Esophagus squamous epithelium (tissue), 5 donors: ENCODE measurements at regions not wholly inside any gene's neighbourhood (a gene's known extent, or its start where the extent isn't known, plus 50 kb on each side); places are given as distances from the start of the nearest gene placed in this dataset.
A peak's percentile ranks its signal among the peaks of the same experiment; 100 is the strongest.

Experiments
- DNase-seq: peaks from one replicate; lab custom pipeline; 2025; lab: John Stamatoyannopoulos, UW
- H3K27ac ChIP-seq, 4 donors: fragments of 200-600 bp; sonication (generic); one replicate each; pipeline ENCODE4 v1.5.1; 2016 to 2019; ENCODE audit warnings: mild to moderate bottlenecking in 1 of 4
- H3K27me3 ChIP-seq, 4 donors: fragments of 200-600 bp; sonication (generic); 1 replicate in 3 of 4; 2 replicates in 1 of 4; pipeline versions ENCODE4 v1.5.1 to v1.6.0; 2017 to 2021; ENCODE audit warnings: antibody characterized with exemption in 1 of 4
- H3K36me3 ChIP-seq, 3 donors: fragments of 200-600 bp; sonication (generic); one replicate each; pipeline ENCODE4 v1.5.1; 2016 to 2019
- H3K4me1 ChIP-seq, 3 donors: fragments of 200-600 bp; sonication (generic); one replicate each; pipeline ENCODE4 v1.5.1; 2017 to 2019
- H3K4me3 ChIP-seq, 4 donors: fragments of 200-600 bp; sonication (generic); 1 replicate in 3 of 4; 2 replicates in 1 of 4; pipeline ENCODE4 v1.5.1; 2016 to 2019; ENCODE audit warnings: mild to moderate bottlenecking in 2 of 4, moderate library complexity in 1 of 4
- H3K9me3 ChIP-seq, 3 donors: fragments of 200-600 bp; sonication (generic); one replicate each; pipeline ENCODE4 v1.5.1; 2016 to 2019
- POLR2A ChIP-seq, 4 donors: fragments of 450-650 bp; IDR thresholded peaks; one replicate each; pipeline ENCODE4 v1.6.1; 2017; ENCODE audit warnings: antibody characterized with exemption in 4 of 4, mild to moderate bottlenecking in 4 of 4, moderate library complexity in 3 of 4
- WGBS, 2 donors: methylation state at CpG; one replicate each; pipeline ENCODE4 v1.1.5; 2018; 5-methylcytosine and 5-hydroxymethylcytosine counted together
- intact Hi-C: fragments of 100-400 bp; cut with DNase I; formaldehyde crosslinking; loops from one replicate; pipeline ENCODE4 v1.15.0; 2022
- TF ChIP-seq, protein P1 (sequence below), 6 experiments: fragments of 450-650 bp in 4 of 6; fragments of 200-600 bp in 2 of 6; sonication (generic) in 2 of 6; IDR thresholded peaks; one replicate each; pipeline ENCODE4 v1.5.1; 2016 to 2019; ENCODE audit warnings: antibody characterized with exemption in 6 of 6, mild to moderate bottlenecking in 4 of 6, moderate library complexity in 4 of 6
- donor health status: DM: yes; HTN: yes; CAD: no.

DNA sequence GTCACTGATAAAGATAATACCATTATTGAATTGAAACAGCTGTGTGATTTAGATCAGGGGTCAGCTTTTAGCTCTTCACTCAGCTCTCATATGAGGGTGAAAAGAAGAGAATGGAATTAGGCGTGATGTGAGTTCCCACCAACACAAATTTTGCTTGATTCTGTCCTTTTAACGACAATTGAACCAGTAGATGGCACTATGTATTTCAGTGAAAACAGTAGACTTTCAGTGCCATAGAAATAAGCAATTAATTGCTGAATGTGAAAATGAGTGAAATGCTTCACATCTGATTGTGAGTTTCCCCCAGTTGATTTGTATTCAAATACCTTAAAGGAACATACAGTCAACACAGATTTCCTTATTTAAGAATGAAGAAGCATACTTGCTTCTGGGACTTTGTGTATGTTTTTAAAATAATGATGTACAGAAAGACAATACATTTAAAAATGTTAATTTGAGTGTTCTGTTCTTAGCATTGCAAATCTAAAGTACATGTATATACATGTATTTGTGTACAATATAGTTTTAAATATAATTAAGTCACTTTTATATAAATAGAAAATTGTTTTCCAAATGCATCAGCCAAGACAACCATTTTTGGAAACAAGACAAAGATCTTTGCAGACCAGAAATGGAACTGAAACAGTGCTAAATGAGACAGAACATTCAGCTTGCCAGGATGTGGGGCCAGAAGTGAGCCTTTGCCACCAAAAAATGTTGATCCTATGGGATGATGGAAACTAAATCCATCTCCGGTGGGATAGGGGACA lies 178.8 kb downstream of the SNCA start:
- Histone ChIP-seq H3K36me3 (no peaks in the 10 kb centered on the region), H3K9me3 (no peaks in the 10 kb centered on the region), H3K27me3 (no peaks in the 10 kb centered on the region), H3K4me3 (no peak overlapping the region), H3K27ac (no peak overlapping the region), H3K4me1 (no peaks in the 10 kb centered on the region)
- 33 to 42% methylated on average over 3 of the region's 3 CpGs for WGBS, 2 donors
- intact Hi-C loops, result no loop called here
- DNase-seq, result no peak
- TF ChIP-seq, protein P1, sequence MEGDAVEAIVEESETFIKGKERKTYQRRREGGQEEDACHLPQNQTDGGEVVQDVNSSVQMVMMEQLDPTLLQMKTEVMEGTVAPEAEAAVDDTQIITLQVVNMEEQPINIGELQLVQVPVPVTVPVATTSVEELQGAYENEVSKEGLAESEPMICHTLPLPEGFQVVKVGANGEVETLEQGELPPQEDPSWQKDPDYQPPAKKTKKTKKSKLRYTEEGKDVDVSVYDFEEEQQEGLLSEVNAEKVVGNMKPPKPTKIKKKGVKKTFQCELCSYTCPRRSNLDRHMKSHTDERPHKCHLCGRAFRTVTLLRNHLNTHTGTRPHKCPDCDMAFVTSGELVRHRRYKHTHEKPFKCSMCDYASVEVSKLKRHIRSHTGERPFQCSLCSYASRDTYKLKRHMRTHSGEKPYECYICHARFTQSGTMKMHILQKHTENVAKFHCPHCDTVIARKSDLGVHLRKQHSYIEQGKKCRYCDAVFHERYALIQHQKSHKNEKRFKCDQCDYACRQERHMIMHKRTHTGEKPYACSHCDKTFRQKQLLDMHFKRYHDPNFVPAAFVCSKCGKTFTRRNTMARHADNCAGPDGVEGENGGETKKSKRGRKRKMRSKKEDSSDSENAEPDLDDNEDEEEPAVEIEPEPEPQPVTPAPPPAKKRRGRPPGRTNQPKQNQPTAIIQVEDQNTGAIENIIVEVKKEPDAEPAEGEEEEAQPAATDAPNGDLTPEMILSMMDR (IDR thresholded peaks at IDR 0.05), result peak in 3 of 6 experiments; percentile 15 to 42 (median 21)
- no peak for TF ChIP-seq POLR2A (IDR thresholded peaks at IDR 0.05)

- TF ChIP-seq, protein P1 (IDR thresholded peaks at IDR 0.05), result no peak
- TF ChIP-seq POLR2A (IDR thresholded peaks at IDR 0.05), result no peak
- H3K36me3 ChIP-seq, result no peaks in the 10 kb centered on the region
- intact Hi-C loops, result no loop called here
- no peak overlapping the region for H3K27ac ChIP-seq
- H3K9me3 ChIP-seq, result no peaks in the 10 kb centered on the region
- no peak overlapping the region for H3K4me3 ChIP-seq
- H3K4me1 ChIP-seq, result no peaks in the 10 kb centered on the region
- no peaks in the 10 kb centered on the region for H3K27me3 ChIP-seq
- 60 to 65% methylated on average over 4 of the region's 4 CpGs for WGBS, 2 donors
- no peak for DNase-seq
These were observed 183.9 kb downstream of the SNCA start for GRCh38 chr4:89653012-89653411.

GRCh38 chr4:89645482-89645881 lies 191.5 kb downstream of the SNCA start:
- intact Hi-C loops, result no loop called here

GRCh38 chr4:89641367-89641687 lies 195.6 kb downstream of the SNCA start:
- TF ChIP-seq, protein P1 (IDR thresholded peaks at IDR 0.05), result no peak
- no peak for TF ChIP-seq POLR2A (IDR thresholded peaks at IDR 0.05)
- intact Hi-C loops, result no loop called here
- DNase-seq, result no peak
- H3K4me1 ChIP-seq, result no peaks in the 10 kb centered on the region
- H3K27ac ChIP-seq, result no peak overlapping the region
- H3K9me3 ChIP-seq, result no peaks in the 10 kb centered on the region
- WGBS, 2 donors, result 71 to 72% methylated on average over 2 to 6 of the region's 6 CpGs
- H3K36me3 ChIP-seq, result no peaks in the 10 kb centered on the region
- no peak overlapping the region for H3K4me3 ChIP-seq
- no peaks in the 10 kb centered on the region for H3K27me3 ChIP-seq

More at GRCh38 chr4:89645482-89645881, 191.5 kb downstream of the SNCA start:
- no peak for TF ChIP-seq POLR2A (IDR thresholded peaks at IDR 0.05)
- TF ChIP-seq, protein P1 (IDR thresholded peaks at IDR 0.05), result no peak
- WGBS, 2 donors, result 83 to 88% methylated on average over 1 of the region's 1 CpG
- Histone ChIP-seq H3K27me3 (no peaks in the 10 kb centered on the region), H3K9me3 (no peaks in the 10 kb centered on the region), H3K4me1 (no peaks in the 10 kb centered on the region), H3K36me3 (no peaks in the 10 kb centered on the region), H3K27ac (no peak overlapping the region), H3K4me3 (no peak overlapping the region)
- DNase-seq, result no peak

- H3K27ac ChIP-seq, result no peak overlapping the region
- no peak for DNase-seq
- WGBS, 2 donors, result 71 to 73% methylated on average over 10 to 15 of the region's 17 CpGs
- TF ChIP-seq, protein P1 (IDR thresholded peaks at IDR 0.05), result no peak
- TF ChIP-seq POLR2A (IDR thresholded peaks at IDR 0.05), result no peak
- H3K9me3 ChIP-seq, result no peaks in the 10 kb centered on the region
- no peaks in the 10 kb centered on the region for H3K27me3 ChIP-seq
- H3K4me3 ChIP-seq, result no peak overlapping the region
- intact Hi-C loops, result no loop called here
- H3K36me3 ChIP-seq, result no peaks in the 10 kb centered on the region
- H3K4me1 ChIP-seq, result no peaks in the 10 kb centered on the region
These were observed 196.2 kb downstream of the SNCA start for GRCh38 chr4:89640620-89641366.
